Calu3 (cell line): ENCODE measurements at regions not wholly inside any gene's neighbourhood (a gene's known extent, or its start where the extent isn't known, plus 50 kb on each side); places are given as distances from the start of the nearest gene placed in this dataset.

ENCODE experiments used
- BruUV-seq: library from RNA; stranded (reverse); fragments of 400-500 nt; replicated peaks from 2 replicates; lab custom pipeline; 2021; lab: Mats Ljungman, UMichigan
- CTCF ChIA-PET: fragments of 300-600 bp; sonication (Branson Sonifier 250); formaldehyde crosslinking; loops from one replicate; lab custom pipeline; 2022; ENCODE audit warnings: antibody characterized with exemption; lab: Charles Lee
- DNase-seq: peaks from one replicate; pipeline ENCODE4 v3.0.0; 2022
- H3K27ac Mint-ChIP-seq: one replicate; pipeline ENCODE4 v1.8.0; 2022; ENCODE audit warnings: mixed read lengths; ENCODE audit not compliant: unreplicated experiment
- H3K27me3 Mint-ChIP-seq: one replicate; pipeline ENCODE4 v1.8.0; 2022; ENCODE audit warnings: mixed read lengths; ENCODE audit not compliant: unreplicated experiment
- H3K36me3 Mint-ChIP-seq: one replicate; pipeline ENCODE4 v1.8.0; 2022; ENCODE audit warnings: mild to moderate bottlenecking, moderate library complexity, mixed read lengths; ENCODE audit not compliant: insufficient read depth, unreplicated experiment
- H3K4me1 Mint-ChIP-seq: one replicate; pipeline ENCODE4 v1.8.0; 2022; ENCODE audit warnings: mild to moderate bottlenecking, low read depth, mixed read lengths; ENCODE audit not compliant: unreplicated experiment
- H3K4me3 Mint-ChIP-seq: one replicate; pipeline ENCODE4 v1.8.0; 2022; ENCODE audit warnings: mild to moderate bottlenecking, low read depth, moderate library complexity, mixed read lengths; ENCODE audit not compliant: unreplicated experiment
- H3K9me3 Mint-ChIP-seq: one replicate; pipeline ENCODE4 v1.8.0; 2022; ENCODE audit warnings: low read depth, mixed read lengths; ENCODE audit not compliant: unreplicated experiment
- CTCF ChIP-seq: fragments of 200-600 bp; IDR thresholded peaks from one replicate; pipeline ENCODE4 v1.8.0; 2022; ENCODE audit warnings: antibody characterized with exemption; ENCODE audit not compliant: unreplicated experiment
- intact Hi-C: fragments of 100-400 bp; cut with micrococcal nuclease; formaldehyde crosslinking; loops from one replicate; pipeline ENCODE4 v1.10.0; 2022; ENCODE audit not compliant: unreplicated experiment

- H3K4me3 Mint-ChIP-seq, result no peak overlapping the region
Measured at GRCh38 chr5:20262896-20263295, 274.9 kb upstream of the CDH18 start.

GRCh38 chr5:20254748-20255147 lies 266.7 kb upstream of the CDH18 start:
- Mint-ChIP-seq H3K36me3 (no peaks in the 10 kb centered on the region), H3K9me3 (peaks cover 4% of the 10 kb centered on the region), H3K4me3 (no peak overlapping the region), H3K27me3 (no peaks in the 10 kb centered on the region), H3K27ac (no peak overlapping the region), H3K4me1 (no peaks in the 10 kb centered on the region)
- BruUV-seq, result no TSS peak
- TF ChIP-seq CTCF, result no peak
- intact Hi-C loops, result no loop called here
- CTCF ChIA-PET, result no interaction called here
- DNase-seq, result no peak

More at GRCh38 chr5:20262896-20263295, 274.9 kb upstream of the CDH18 start:
- BruUV-seq, result no TSS peak
- no peaks in the 10 kb centered on the region for H3K36me3 Mint-ChIP-seq
- no peak for TF ChIP-seq CTCF
- H3K27ac Mint-ChIP-seq, result no peak overlapping the region
- H3K4me1 Mint-ChIP-seq, result no peaks in the 10 kb centered on the region
- intact Hi-C loops, result no loop called here
- no peak for DNase-seq
- CTCF ChIA-PET, result no interaction called here
- peaks cover 6% of the 10 kb centered on the region for H3K9me3 Mint-ChIP-seq
- no peaks in the 10 kb centered on the region for H3K27me3 Mint-ChIP-seq

- Mint-ChIP-seq H3K4me3 (no peak overlapping the region), H3K36me3 (no peaks in the 10 kb centered on the region), H3K9me3 (peaks cover 3% of the 10 kb centered on the region), H3K27me3 (no peaks in the 10 kb centered on the region), H3K27ac (no peak overlapping the region), H3K4me1 (no peaks in the 10 kb centered on the region)
- TF ChIP-seq CTCF, result no peak
- no TSS peak for BruUV-seq
- CTCF ChIA-PET, result no interaction called here
- DNase-seq, result no peak
- intact Hi-C loops, result no loop called here
Measured at GRCh38 chr5:20248118-20248517, 260.1 kb upstream of the CDH18 start.

GRCh38 chr5:20245432-20245974 lies 257.5 kb upstream of the CDH18 start:
- Mint-ChIP-seq H3K27ac (no peak overlapping the region), H3K36me3 (no peaks in the 10 kb centered on the region), H3K9me3 (peaks cover 3% of the 10 kb centered on the region), H3K4me1 (no peaks in the 10 kb centered on the region), H3K4me3 (no peak overlapping the region), H3K27me3 (no peaks in the 10 kb centered on the region)
- no peak for DNase-seq
- CTCF ChIA-PET, result no interaction called here
- BruUV-seq, result no TSS peak
- intact Hi-C loops, result no loop called here
- TF ChIP-seq CTCF, result no peak
